K562 (cell line): ENCODE measurements at regions not wholly inside any gene's neighbourhood (a gene's known extent, or its start where the extent isn't known, plus 50 kb on each side); places are given as distances from the start of the nearest gene placed in this dataset.

Experiments
- ATAC-seq: fragments of 200-7000 bp; cut with Tn5 transposase; 3 replicates; pipeline ENCODE4 v1.9.1; 2020; ENCODE audit warnings: moderate library complexity
- BruUV-seq: library from RNA; stranded (reverse); fragments of 400-500 nt; replicated peaks from 2 replicates; lab custom pipeline; 2021; lab: Mats Ljungman, UMichigan
- CTCF ChIA-PET: fragments of 300-600 bp; formaldehyde crosslinking; extraction: SDS; loops from one replicate; lab custom pipeline; 2021; ENCODE audit warnings: low intra/inter-chr PET ratio; lab: Yijun Ruan, JAX
- POLR2A ChIA-PET: fragments of 300-600, 350-650 bp; sonication (Branson Sonifier 250); formaldehyde crosslinking; extraction: SDS; loops from one replicate; lab custom pipeline; 2021; ENCODE audit warnings: antibody characterized with exemption, inconsistent platforms; lab: Yijun Ruan, JAX
- DNase-seq, 4 experiments: peaks; one replicate each; pipeline versions ENCODE4 v3.0.0 to v3.0.0-alpha.2; 2011 to 2018; ENCODE audit warnings: low spot score in 3 of 4, mixed read lengths in 3 of 4; ENCODE audit errors: extremely low read depth in 1 of 4
- FAIRE-seq: peaks from 2 replicates; lab custom pipeline; 2011; peaks lifted over from hg19 to GRCh38; lab: Jason Lieb, UNC
- H2AFZ ChIP-seq: 2 replicates; pipeline ENCODE4 v1.6.0; 2011; ENCODE audit warnings: low read depth, low read length, control low read depth, inconsistent platforms
- H3K27ac ChIP-seq: fragments of 200-600 bp; 3 replicates; pipeline ENCODE4 v1.8.0; 2011; ENCODE audit warnings: low read depth, mild to moderate bottlenecking, control low read depth, inconsistent platforms, low read length, moderate library complexity, mixed read lengths; ENCODE audit errors: extremely low read depth
- H3K27me3 ChIP-seq, 2 experiments: fragments of 300-600 bp in 1 of 2; 2 replicates in 1 of 2; 3 replicates in 1 of 2; pipeline versions ENCODE4 v1.6.0 to v1.8.0; 2011; ENCODE audit warnings: inconsistent platforms in 2 of 2, low read length in 2 of 2, mild to moderate bottlenecking in 1 of 2, mixed read lengths in 1 of 2, moderate library complexity in 1 of 2; ENCODE audit not compliant: control insufficient read depth in 2 of 2, insufficient read depth in 2 of 2
- H3K36me3 ChIP-seq: fragments of 300-600 bp; 3 replicates; pipeline ENCODE4 v1.8.0; 2011; ENCODE audit warnings: mild to moderate bottlenecking, low read length, inconsistent platforms; ENCODE audit not compliant: control insufficient read depth, insufficient read depth
- H3K4me1 ChIP-seq, 2 experiments: fragments of 200-600 bp in 1 of 2; replicated peaks in 1 of 2; 2 replicates in 1 of 2; 3 replicates in 1 of 2; pipeline versions ENCODE4 v1.5.1 to v1.8.0; 2011; ENCODE audit warnings: inconsistent platforms in 2 of 2, low read length in 2 of 2, mild to moderate bottlenecking in 1 of 2, mixed read lengths in 1 of 2, moderate library complexity in 1 of 2; ENCODE audit not compliant: control insufficient read depth in 2 of 2, insufficient read depth in 2 of 2
- H3K4me2 ChIP-seq: 2 replicates; pipeline ENCODE4 v1.6.1; 2011; ENCODE audit warnings: low read length, control low read depth, inconsistent platforms, mixed read lengths; ENCODE audit not compliant: insufficient read depth
- H3K4me3 ChIP-seq: fragments of 200-600 bp; sonication (generic), shearing (Covaris generic); 2 replicates; pipeline ENCODE4 v1.5.1; 2016; ENCODE audit warnings: control low read depth, inconsistent platforms
- H3K79me2 ChIP-seq: fragments of 200-600 bp; 3 replicates; pipeline ENCODE4 v1.8.0; 2011; ENCODE audit warnings: low read length, inconsistent platforms; ENCODE audit not compliant: control insufficient read depth, insufficient read depth
- H3K9ac ChIP-seq, 2 experiments: 2 replicates each; pipeline versions ENCODE4 v1.6.0 to v1.6.1; 2011; ENCODE audit warnings: low read depth in 2 of 2, low read length in 2 of 2, control low read depth in 1 of 2, inconsistent platforms in 1 of 2, mild to moderate bottlenecking in 1 of 2, mixed read lengths in 1 of 2; ENCODE audit not compliant: insufficient read depth in 1 of 2
- H3K9me1 ChIP-seq: one replicate; pipeline ENCODE4 v1.6.0; 2011; ENCODE audit warnings: inconsistent platforms, mild to moderate bottlenecking, low read length, moderate library complexity; ENCODE audit not compliant: control insufficient read depth, insufficient read depth
- H3K9me3 ChIP-seq: replicated peaks from 2 replicates; pipeline ENCODE4 v1.5.1; 2011; ENCODE audit warnings: low read depth, low read length, inconsistent platforms; ENCODE audit not compliant: control insufficient read depth, insufficient read depth
- H4K20me1 ChIP-seq: replicated peaks from 2 replicates; pipeline ENCODE4 v1.6.1; 2011; ENCODE audit warnings: low read length, inconsistent platforms, mixed read lengths; ENCODE audit not compliant: control insufficient read depth, insufficient read depth
- BACH1 ChIP-seq: fragments of 200-800 bp; sonication (Bioruptor generic); IDR thresholded peaks from 2 replicates; pipeline ENCODE4 v1.6.1; 2016; ENCODE audit warnings: missing genetic modification characterization, missing compliant biosample characterization
- FOXK2 ChIP-seq, 2 experiments: fragments of 450-650 bp; IDR thresholded peaks in 1 of 2; conservative IDR thresholded peaks in 1 of 2; 2 replicates each; pipeline ENCODE4 v1.6.1; 2016; ENCODE audit warnings: low read depth in 2 of 2, mild to moderate bottlenecking in 1 of 2
- MAZ ChIP-seq, 2 experiments: fragments of 450-650 bp in 1 of 2; sonication (generic) in 1 of 2; formaldehyde crosslinking; IDR thresholded peaks in 1 of 2; conservative IDR thresholded peaks in 1 of 2; 2 replicates each; pipeline versions ENCODE4 v1.4.0 to v1.5.0; 2020; ENCODE audit warnings: mild to moderate bottlenecking in 1 of 2, missing genetic modification reagents in 1 of 2
- NR4A1 ChIP-seq, 2 experiments: fragments of 250-450 bp in 1 of 2; fragments of 450-650 bp in 1 of 2; sonication (Bioruptor Pico) in 1 of 2; IDR thresholded peaks; 2 replicates each; pipeline versions ENCODE4 v1.4.0 to v1.6.1; 2016 to 2020; ENCODE audit warnings: mild to moderate bottlenecking in 2 of 2, missing compliant biosample characterization in 1 of 2, missing genetic modification characterization in 1 of 2, moderate library complexity in 1 of 2
- STAT6 ChIP-seq: sonication (generic); formaldehyde crosslinking; IDR thresholded peaks from 2 replicates; pipeline ENCODE4 v1.8.1; 2023; ENCODE audit warnings: mild to moderate bottlenecking, missing genetic modification reagents
- ZNF232 ChIP-seq: sonication (generic); formaldehyde crosslinking; IDR thresholded peaks from 2 replicates; pipeline ENCODE4 v1.8.0; 2022; ENCODE audit warnings: mild to moderate bottlenecking, missing genetic modification reagents
- ZNF431 ChIP-seq: sonication (generic); formaldehyde crosslinking; IDR thresholded peaks from 2 replicates; pipeline ENCODE4 v1.8.0; 2022; ENCODE audit warnings: mild to moderate bottlenecking, missing genetic modification reagents
- ZNF717 ChIP-seq: fragments of 250-450 bp; sonication (Bioruptor Pico); IDR thresholded peaks from 2 replicates; pipeline ENCODE4 v1.5.0; 2021
- ZNF778 ChIP-seq: fragments of 450-650 bp; formaldehyde crosslinking; IDR thresholded peaks from 2 replicates; pipeline ENCODE4 v1.4.0; 2020; ENCODE audit warnings: mild to moderate bottlenecking, moderate library complexity
- ZNF785 ChIP-seq: fragments of 250-450 bp; sonication (Bioruptor Pico); IDR thresholded peaks from 2 replicates; pipeline ENCODE4 v1.4.0; 2020; ENCODE audit warnings: mild to moderate bottlenecking
- WGBS: fragments of 100-300 bp; shearing (Covaris generic); methylation state at CpG from one replicate; pipeline ENCODE4 v1.1.6; 2016; ENCODE audit warnings: low coverage, mixed read lengths; ENCODE audit not compliant: insufficient coverage; ENCODE audit errors: missing lambda C conversion rate; 5-methylcytosine and 5-hydroxymethylcytosine counted together
- in situ Hi-C: fragments of 300-500 bp; cut with MboI; formaldehyde crosslinking; loops from 4 replicates; pipeline ENCODE4 v1.15.0; 2018; ENCODE audit warnings: inconsistent platforms, mixed read lengths
- intact Hi-C: fragments of 100-400 bp; cut with micrococcal nuclease; formaldehyde crosslinking; loops from 2 replicates; pipeline ENCODE4 v1.14.2; 2022

- Histone ChIP-seq H3K36me3 (no peaks in the 10 kb centered on the region), H4K20me1 (no peaks in the 10 kb centered on the region), H3K4me1 (no peaks in the 10 kb centered on the region), H2AFZ (no peak overlapping the region), H3K79me2 (no peaks in the 10 kb centered on the region), H3K4me3 (no peak overlapping the region), H3K9ac (no peak overlapping the region), H3K9me3 (no peaks in the 10 kb centered on the region), H3K9me1 (no peaks in the 10 kb centered on the region), H3K27me3 (no peaks in the 10 kb centered on the region), H3K27ac (no peak overlapping the region), H3K4me2 (no peak overlapping the region)
- no peak for DNase-seq
- 0% methylated on average over 4 of the region's 4 CpGs for WGBS
- intact Hi-C loops (no loop called here), in situ Hi-C loops (no loop called here)
- ChIA-PET CTCF (no interaction called here), POLR2A (no interaction called here)
- ATAC-seq, result no peak
- FAIRE-seq, result no peak
- no TSS peak for BruUV-seq
- TF ChIP-seq BACH1 (tag) (no peak), STAT6 (CRISPR knock-in tag) (no peak), ZNF431 (no peak), ZNF232 (no peak), ZNF778 (CRISPR knock-in tag) (no peak), NR4A1 (CRISPR knock-in tag; IDR thresholded peaks at IDR 0.05) (no peak), NR4A1 (tag; IDR thresholded peaks at IDR 0.05) (no peak), FOXK2 (conservative IDR thresholded peaks at IDR 0.05 in 1 of 2, IDR thresholded peaks at IDR 0.05 in 1 of 2; ENCODE audit: low read depth in 2 of 2) (no peak), MAZ (CRISPR knock-in tag; conservative IDR thresholded peaks at IDR 0.05 in 1 of 2, IDR thresholded peaks at IDR 0.05 in 1 of 2) (no peak), ZNF785 (CRISPR knock-in tag) (no peak), ZNF717 (CRISPR knock-in tag) (no peak)
Observed at GRCh38 chr20:40156600-40157317, 532.3 kb downstream of the MAFB start.
